NCI-H2029 (cell line): ENCODE measurements at regions not wholly inside any gene's neighbourhood (a gene's known extent, or its start where the extent isn't known, plus 50 kb on each side); places are given as distances from the start of the nearest gene placed in this dataset.
"Not testable (repeated sequence)": the region's sequence is repeated elsewhere in the genome, so short reads cannot be mapped to it uniquely, and the experiment has no call there.

Experiments used
- DNase-seq: peaks from one replicate; lab custom pipeline; 2025; lab: John Stamatoyannopoulos, UW

DNA sequence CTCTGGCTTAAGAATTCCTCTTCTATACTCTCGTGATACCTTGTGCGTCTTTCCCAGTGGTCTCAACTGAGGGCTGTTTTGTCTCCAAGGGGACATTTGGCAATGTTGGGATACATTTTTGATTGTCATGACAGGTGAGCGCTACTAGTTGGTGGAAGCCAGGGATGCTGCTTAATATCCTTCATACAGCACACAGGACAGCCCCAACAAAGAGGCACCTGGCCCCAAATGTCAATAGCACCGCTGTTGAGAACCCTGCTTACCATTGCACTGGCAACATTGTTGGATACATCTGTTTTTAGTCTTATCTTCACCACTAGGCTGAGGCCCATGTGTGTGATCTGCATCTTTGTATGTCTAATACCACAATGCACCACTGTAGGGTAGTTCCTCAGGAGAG lies 114.1 kb downstream of the C9orf152 start:
- DNase-seq, result no peak

DNA sequence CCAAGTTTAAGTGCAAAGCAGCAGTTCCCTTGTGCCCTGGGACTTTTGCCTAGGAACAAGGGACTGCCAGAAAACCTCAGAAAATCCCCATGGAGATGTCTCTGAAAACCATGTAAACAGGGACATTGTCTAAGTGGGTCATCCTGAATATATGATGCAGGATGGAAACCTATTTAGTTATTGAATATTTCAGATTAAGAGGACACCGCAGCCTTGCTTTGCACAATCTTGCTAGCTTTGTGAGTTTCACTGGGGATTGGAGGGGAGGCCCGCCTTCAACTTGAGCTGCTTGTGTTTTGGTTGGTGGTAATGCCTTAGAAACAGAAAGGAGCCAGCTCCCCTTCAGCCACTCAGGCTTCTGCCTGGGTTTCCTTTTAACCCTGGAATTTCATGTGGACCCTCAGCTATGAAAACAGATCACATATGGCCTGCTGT lies 112.8 kb downstream of the C9orf152 start:
- no peak for DNase-seq

DNA sequence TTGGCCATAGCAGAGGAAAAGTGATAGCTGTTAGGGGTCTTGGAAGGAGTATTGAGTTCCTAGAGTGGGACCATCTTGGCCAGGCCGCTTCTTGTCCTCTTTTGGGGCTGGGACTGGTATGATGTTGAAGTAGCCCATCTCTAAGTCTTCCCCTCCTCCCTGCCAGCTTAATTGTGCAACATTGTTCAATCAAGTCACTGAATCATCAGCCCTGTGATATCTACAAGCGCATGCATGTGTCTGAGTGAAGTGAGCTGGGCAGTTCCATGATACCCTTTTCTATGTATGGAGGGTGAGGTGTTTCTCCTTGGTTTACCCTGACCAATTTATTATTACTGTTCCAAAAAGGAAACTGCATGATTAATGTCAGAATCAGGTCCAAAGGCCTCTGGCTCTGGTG lies 112.2 kb downstream of the C9orf152 start:
- no peak for DNase-seq

DNA sequence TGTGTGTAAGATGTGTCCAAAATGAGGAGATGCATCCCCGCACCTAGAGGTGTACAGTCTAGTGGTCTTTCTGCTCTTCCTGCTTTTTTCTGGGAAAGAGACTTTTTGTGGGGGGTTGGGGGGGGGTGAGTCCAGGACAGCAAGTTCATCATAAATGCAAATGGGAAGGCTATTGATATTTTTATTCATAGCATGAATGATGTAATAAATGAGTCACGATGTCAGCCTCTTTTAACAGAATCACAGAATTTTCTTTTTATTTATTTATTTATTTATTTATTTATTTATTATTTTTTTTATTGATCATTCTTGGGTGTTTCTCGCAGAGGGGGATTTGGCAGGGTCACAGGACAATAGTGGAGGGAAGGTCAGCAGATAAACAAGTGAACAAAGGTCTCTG lies 111.3 kb downstream of the C9orf152 start:
- DNase-seq, result not testable (repeated sequence)

DNA sequence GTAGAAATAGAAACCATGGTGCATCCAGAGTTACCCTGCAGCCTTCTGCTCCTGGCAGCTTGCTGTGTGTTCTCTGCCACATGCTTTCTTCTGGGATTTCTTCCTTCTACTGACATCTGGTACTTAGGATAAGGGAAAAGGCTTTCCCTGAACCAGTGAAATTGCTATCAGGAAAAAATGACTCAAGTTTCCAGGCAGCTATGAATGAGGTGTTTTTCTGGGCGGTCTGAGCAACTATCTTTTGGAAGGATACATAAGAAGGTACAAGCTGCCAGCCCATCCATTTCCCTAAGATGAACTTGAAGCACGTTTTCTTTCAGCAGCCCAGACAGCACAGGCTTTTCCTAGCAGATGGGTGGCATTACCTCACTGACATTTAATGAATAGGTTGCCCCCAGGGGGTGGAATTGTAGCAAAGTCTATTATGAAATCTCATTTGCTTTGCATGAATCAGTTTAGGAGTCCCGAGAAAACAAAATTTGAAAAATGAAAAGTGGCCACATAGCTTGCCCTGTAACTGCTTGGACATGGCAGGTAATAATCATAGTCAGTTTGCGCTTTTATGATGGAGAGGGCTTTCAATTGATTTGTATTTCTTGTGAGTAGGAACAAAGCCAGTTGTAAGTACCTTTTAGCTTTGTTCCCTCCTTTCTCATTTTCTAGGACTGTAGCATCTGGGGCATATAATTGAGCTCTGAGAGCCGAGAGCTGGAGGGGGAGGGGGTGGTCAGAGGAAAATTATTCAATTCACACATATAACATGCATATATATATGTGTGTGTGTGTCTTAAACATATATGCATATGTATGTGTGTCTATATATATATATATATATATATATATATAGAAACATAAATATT lies 108.5 kb downstream of the C9orf152 start:
- DNase-seq, result no peak

GRCh38 chr9:110101531-110102161 lies 106.3 kb downstream of the C9orf152 start:
- no peak for DNase-seq

DNA sequence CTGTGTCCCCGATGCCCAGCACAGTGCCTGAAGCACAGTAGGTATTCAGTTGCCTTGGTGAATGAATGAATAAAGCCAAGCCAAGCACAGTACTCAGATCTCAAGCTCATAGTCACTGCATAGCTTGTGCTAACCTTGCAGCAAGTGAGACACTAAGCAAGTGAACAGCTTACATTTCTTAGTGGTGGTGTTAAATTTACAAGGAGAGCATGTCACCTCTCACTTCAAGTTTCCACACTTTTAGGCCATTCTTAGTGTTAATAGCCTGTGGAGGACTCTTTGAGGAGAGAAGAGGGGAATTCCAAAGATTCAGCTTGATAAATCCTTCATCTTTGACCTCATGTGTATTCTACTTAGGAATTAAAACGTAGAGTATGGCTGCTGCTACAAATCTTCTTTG lies 104.7 kb downstream of the C9orf152 start:
- no peak for DNase-seq

DNA sequence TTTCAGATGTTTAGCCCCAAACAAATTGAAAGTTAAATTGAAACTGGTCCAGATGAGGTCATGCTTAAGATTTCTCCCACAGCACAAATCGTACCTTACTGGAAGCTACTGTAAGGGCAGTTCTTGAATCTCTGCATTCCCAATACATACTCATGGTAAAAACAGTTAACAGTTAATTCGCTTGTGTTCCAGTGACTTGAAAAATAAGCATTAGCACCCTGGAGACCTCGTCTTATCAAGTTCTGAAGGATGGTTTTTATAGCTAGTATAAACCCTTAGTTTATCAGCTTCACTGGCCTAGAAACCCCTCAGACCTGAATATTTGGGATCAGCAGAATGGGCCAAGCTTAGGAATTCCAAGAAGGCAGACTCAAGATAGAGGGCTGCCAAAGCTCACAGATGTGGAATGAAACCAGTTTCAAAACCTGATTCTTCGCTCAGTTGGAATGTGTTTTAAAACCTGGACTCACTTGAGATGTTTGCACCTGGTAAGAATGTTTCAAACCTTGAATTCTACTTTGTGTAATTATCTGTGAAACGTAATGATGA lies 103.6 kb downstream of the C9orf152 start:
- DNase-seq, result no peak

GRCh38 chr9:110105107-110105506 lies 102.9 kb downstream of the C9orf152 start:
- no peak for DNase-seq

GRCh38 chr9:110106661-110107060 lies 101.3 kb downstream of the C9orf152 start:
- DNase-seq, result no peak

DNA sequence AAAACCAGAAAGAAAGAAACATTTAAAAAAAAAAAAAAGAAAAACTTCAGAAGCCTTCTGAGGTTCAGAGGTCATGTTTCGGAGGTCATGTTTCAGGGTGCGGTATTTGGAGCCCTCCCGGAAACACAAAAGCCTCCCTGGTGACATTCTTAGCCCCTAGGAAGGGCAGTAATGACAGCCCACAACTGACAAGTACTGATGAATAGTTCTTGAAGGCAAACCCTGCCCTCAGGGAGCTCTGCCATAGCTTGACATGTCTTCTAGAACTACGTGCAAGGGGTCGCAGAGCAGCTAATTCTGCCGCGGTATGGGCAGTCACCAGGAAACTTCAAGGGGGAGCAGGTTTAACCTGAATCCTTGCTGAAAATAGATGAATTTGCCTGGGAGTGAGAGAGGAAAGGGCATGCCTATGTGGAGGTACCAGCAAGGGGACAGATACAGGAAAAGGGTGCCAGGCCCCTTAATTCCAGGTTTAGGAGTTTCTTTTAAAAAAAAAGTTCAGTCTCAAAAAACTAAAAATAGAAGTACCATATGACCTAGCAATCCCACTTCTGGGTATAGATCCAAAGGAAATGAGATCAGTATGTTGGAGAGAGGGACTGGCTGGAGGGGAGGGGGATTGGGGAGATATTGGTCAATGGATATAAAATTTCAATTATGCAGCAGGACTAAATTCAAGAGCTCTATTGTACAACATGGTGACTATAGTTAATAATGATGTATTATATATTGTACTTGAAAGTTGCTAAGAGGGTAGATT lies 98.4 kb downstream of the C9orf152 start:
- no peak for DNase-seq

- DNase-seq, result no peak
Measured at GRCh38 chr9:110110154-110110553, 97.8 kb downstream of the C9orf152 start.

DNA sequence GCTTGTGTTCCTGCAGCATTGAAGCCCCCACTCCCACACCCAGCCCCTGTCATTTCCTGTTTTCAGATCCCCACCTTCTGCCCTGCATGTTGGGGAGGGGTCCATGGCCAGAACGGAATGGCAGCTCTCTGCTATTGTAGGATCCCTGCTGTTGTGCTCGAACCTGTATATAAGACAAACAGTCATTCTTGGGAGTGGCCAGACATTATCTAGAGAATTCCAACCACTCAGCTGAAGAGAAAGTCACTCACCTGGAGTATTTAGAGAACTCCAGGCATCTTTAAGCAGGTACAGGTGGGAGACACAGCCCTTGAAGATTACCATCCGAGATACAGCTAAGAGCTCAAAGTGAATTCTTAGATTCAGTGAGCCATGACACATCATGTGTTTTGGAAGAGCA lies 96.1 kb downstream of the C9orf152 start:
- DNase-seq, result no peak

GRCh38 chr9:110112792-110113191 lies 95.2 kb downstream of the C9orf152 start:
- DNase-seq, result no peak

DNA sequence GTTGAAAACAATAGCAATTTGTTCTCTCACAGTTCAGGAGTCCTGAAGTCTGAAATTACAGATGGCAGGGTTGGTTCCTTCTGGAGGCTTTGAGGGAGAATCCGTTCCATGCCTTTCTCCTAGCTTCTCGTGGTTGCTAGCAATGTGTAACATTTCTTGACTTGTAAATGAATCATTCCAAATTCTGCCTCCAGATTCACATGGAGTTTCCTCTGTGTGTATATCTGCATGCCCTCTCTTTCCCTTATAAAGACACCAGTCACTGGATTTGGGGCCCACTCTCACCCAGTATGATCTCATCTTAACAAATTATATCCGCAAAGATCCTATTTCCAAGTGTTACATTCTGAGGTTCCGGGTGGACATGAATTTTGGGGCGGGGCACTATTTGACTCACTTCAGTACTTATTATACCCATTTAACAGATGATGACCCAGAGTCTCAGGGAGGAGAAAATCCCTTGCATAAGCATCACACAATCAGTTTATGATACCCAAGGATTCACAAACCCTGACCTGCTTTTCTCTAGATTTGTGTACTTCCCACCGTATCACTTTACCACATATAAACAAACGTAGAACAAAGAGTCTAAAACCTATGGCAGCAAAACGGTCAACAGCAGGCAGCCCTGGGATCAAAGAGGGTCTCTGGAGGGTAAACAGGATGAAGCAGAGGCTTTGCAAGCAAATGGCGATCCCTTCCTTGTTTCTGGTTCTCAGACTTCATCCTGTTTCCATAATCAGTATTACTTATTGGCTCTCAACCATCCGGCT lies 93.7 kb downstream of the C9orf152 start:
- no peak for DNase-seq

DNA sequence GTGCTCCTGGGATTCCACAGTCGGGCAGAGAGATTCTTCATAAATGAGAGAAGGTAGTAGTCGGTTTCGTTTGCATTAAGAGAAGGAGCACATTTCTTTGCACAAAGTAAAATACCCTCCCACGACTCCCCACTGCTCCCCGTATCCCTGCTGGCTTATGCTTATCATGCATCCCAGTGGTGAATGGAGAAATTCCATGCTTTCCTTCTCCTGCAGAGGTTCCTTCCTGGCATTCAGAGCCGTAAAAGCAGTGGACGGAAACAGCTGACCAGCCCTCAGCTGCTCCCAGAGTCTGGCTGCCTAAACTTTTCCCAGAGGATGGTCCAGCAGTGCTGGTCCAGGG lies 93.1 kb downstream of the C9orf152 start:
- DNase-seq, result no peak

- DNase-seq, result no peak
Measured at GRCh38 chr9:110115341-110115820, 92.6 kb downstream of the C9orf152 start.

GRCh38 chr9:110115826-110116542 lies 92.0 kb downstream of the C9orf152 start:
- DNase-seq, result no peak

- no peak for DNase-seq
Measured at GRCh38 chr9:110116543-110116885, 91.4 kb downstream of the C9orf152 start.

- DNase-seq, result no peak
Measured at GRCh38 chr9:110121170-110121569, 86.8 kb downstream of the C9orf152 start.
